GM12864 (cell line): ENCODE measurements at regions not wholly inside any gene's neighbourhood (a gene's known extent, or its start where the extent isn't known, plus 50 kb on each side); places are given as distances from the start of the nearest gene placed in this dataset.
"Not testable (repeated sequence)": the region's sequence is repeated elsewhere in the genome, so short reads cannot be mapped to it uniquely, and the experiment has no call there.

Experiments
- DNase-seq: peaks from one replicate; pipeline ENCODE4 v3.0.0-alpha.2; 2011; ENCODE audit warnings: low read depth
- H3K4me3 ChIP-seq: 2 replicates; pipeline ENCODE4 v1.5.1; 2011; ENCODE audit warnings: mild to moderate bottlenecking, low read depth, low read length, control low read depth
- CTCF ChIP-seq: IDR thresholded peaks from 2 replicates; pipeline ENCODE4 v1.5.1; 2011; ENCODE audit warnings: low read depth, mild to moderate bottlenecking, moderate library complexity, low read length, control low read depth, inconsistent platforms; ENCODE audit errors: missing control alignments

- H3K4me3 ChIP-seq, result no peak overlapping the region
- no peak for DNase-seq
- TF ChIP-seq CTCF, result no peak
Observed at GRCh38 chrX:45992402-45993123, 552.7 kb downstream of the ZNF674 start.

- DNase-seq, result no peak
- H3K4me3 ChIP-seq, result no peak overlapping the region
- TF ChIP-seq CTCF, result no peak
Observed at GRCh38 chrX:45986971-45987370, 558.2 kb downstream of the ZNF674 start.

DNA sequence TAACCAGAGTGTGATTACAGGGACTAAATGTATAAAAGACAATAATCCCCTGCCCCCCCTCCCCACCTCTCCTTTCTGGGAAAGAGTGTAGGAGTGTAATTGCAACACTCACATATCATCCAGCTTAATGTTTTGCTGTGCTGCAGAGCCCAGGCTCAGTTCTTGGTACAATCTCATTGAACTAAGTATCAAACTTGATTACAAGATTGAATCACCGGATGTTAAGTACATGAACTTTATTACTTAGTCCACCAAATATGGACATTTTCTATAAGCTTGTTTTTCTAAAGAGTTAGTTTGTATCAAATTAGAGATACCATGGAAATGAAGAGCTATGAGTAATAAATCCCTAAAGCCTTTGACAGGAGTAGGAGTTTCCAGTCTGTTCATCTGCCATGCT is 559.1 kb downstream of the ZNF674 start:
- no peak for TF ChIP-seq CTCF
- H3K4me3 ChIP-seq, result no peak overlapping the region
- no peak for DNase-seq

DNA sequence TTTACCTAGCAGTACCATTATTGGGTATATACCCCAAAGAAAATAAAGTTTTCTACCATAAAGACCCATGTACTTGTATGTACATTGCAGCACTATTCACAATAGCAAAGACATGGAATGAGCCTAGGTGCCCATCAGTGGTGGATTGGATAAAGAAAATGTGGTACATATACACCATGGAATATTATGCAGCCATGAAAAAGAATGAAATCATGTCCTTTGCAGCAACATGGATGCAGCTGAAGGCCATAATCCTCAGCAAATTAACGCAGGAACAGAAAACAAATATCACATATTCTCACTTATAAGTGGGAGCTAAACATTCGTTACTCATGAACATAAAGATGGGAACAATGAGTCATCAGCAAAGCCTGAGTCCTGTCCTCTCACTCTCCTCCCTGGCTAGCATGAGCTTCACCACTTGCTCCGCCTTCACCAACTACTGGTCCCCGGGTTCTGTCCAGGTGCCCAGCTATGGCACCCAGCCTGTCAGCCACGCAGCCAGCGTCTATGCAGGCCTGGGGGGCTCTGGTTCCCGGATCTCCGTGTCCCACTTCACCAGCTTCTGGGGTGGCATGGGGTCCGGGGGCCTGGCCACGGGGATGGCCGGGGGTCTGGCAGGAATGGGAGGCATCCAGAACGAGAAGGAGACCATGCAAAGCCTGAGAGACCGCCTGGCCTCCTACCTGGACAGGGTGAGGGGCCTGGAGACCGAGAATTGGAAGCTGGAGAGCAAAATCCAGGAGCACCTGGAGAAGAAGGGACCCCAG is 562.1 kb downstream of the ZNF674 start:
- H3K4me3 ChIP-seq, result not testable (repeated sequence)

GRCh38 chrX:45980726-45981125 is 564.5 kb downstream of the ZNF674 start:
- H3K4me3 ChIP-seq, result no peak overlapping the region
- no peak for TF ChIP-seq CTCF
- no peak for DNase-seq

More for the DNA sequence above, 562.1 kb downstream of the ZNF674 start:
- not testable (repeated sequence) for DNase-seq

GRCh38 chrX:45975633-45976032 is 569.6 kb downstream of the ZNF674 start:
- DNase-seq, result no peak
- no peak overlapping the region for H3K4me3 ChIP-seq
- no peak for TF ChIP-seq CTCF

GRCh38 chrX:45972636-45973035 is 572.6 kb downstream of the ZNF674 start:
- TF ChIP-seq CTCF, result no peak
- DNase-seq, result no peak
- no peak overlapping the region for H3K4me3 ChIP-seq
